ENCODE measurements at regions not wholly inside any gene's neighbourhood (a gene's known extent, or its start where the extent isn't known, plus 50 kb on each side); places are given as distances from the start of the nearest gene placed in this dataset.

DNA sequence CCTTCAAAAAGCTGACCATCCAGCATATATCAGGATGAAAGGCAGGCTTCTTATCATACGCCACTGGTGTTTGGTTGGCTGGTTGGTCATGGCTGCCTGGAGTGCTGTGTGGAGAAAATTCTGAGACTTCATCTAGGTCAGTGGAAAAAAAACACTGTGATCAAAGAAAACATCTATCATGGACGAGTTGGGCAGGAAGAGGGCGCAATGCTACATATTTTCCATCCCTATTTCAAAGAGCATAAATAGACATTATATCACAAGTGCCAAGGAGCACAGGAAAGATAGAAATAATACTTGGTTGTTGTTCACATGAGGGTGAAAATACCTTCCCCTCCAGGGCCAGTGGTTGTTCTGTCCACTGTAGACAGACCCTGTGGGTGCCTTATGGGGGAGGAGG, 128.4 kb upstream of the PLPP4 start:
- H3K9me3 ChIP-seq (ENCODE audit: control insufficient read depth, insufficient read depth, low read length), result no peaks in the 10 kb centered on the region
- no peaks in the 10 kb centered on the region for H3K36me3 ChIP-seq (ENCODE audit: control insufficient read depth, low read length)
- no peak overlapping the region for H3K4me2 ChIP-seq (ENCODE audit: low read length)
- H3K9me2 ChIP-seq (replicated peaks; ENCODE audit: control insufficient read depth, low read length), result no peaks in the 10 kb centered on the region
- H3K4me1 ChIP-seq (ENCODE audit: control insufficient read depth, low read length), result no peaks in the 10 kb centered on the region
- H3F3A ChIP-seq (ENCODE audit: control insufficient read depth, insufficient read depth), result no peaks in the 10 kb centered on the region
- no peak overlapping the region for H3K4me3 ChIP-seq (ENCODE audit: low read length)
- no peaks in the 10 kb centered on the region for H3K27me3 ChIP-seq (ENCODE audit: control insufficient read depth, low read length)
- H3K79me2 ChIP-seq (ENCODE audit: control insufficient read depth, low read length), result no peaks in the 10 kb centered on the region
- no peaks in the 10 kb centered on the region for H4K20me1 ChIP-seq (ENCODE audit: control insufficient read depth, insufficient read depth, low read depth, low read length)
- H3K27ac ChIP-seq (ENCODE audit: low read depth, low read length), result no peak overlapping the region
- TF ChIP-seq, protein P1, sequence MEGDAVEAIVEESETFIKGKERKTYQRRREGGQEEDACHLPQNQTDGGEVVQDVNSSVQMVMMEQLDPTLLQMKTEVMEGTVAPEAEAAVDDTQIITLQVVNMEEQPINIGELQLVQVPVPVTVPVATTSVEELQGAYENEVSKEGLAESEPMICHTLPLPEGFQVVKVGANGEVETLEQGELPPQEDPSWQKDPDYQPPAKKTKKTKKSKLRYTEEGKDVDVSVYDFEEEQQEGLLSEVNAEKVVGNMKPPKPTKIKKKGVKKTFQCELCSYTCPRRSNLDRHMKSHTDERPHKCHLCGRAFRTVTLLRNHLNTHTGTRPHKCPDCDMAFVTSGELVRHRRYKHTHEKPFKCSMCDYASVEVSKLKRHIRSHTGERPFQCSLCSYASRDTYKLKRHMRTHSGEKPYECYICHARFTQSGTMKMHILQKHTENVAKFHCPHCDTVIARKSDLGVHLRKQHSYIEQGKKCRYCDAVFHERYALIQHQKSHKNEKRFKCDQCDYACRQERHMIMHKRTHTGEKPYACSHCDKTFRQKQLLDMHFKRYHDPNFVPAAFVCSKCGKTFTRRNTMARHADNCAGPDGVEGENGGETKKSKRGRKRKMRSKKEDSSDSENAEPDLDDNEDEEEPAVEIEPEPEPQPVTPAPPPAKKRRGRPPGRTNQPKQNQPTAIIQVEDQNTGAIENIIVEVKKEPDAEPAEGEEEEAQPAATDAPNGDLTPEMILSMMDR (IDR thresholded peaks at IDR 0.05; ENCODE audit: low read depth, low read length, poor library complexity, severe bottlenecking), result no peak
- TF ChIP-seq EZH2phosphoT487 (IDR thresholded peaks at IDR 0.05; ENCODE audit: borderline replicate concordance, low read length), result no peak

DNA sequence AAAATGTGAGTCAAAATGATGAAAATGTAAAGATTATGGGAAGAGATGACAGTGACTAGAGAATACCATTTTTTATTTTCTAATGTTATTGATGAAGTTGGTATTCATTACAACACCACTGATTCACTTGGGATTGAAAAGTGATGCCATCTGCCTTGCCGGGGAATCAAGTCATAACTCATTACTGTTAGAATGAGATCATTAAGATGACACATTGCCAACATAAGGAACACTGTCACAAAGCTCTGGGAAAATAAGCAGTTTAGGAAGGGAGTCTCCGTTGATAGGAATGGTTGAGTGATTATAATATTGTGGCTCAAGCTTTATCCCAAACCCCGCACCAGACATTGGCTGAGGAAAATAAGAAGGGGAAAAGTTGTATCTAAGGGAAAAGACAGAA, 121.5 kb upstream of the PLPP4 start:
- no peak for TF ChIP-seq EZH2phosphoT487 (IDR thresholded peaks at IDR 0.05; ENCODE audit: borderline replicate concordance, low read length)
- TF ChIP-seq, protein P1 (IDR thresholded peaks at IDR 0.05; ENCODE audit: low read depth, low read length, poor library complexity, severe bottlenecking), result no peak
- H3K9me2 ChIP-seq (replicated peaks; ENCODE audit: control insufficient read depth, low read length), result no peaks in the 10 kb centered on the region
- no peaks in the 10 kb centered on the region for H3K36me3 ChIP-seq (ENCODE audit: control insufficient read depth, low read length)
- H3K79me2 ChIP-seq (ENCODE audit: control insufficient read depth, low read length), result no peaks in the 10 kb centered on the region
- no peak overlapping the region for H3K4me3 ChIP-seq (ENCODE audit: low read length)
- H3K4me2 ChIP-seq (ENCODE audit: low read length), result no peak overlapping the region
- no peaks in the 10 kb centered on the region for H3K27me3 ChIP-seq (ENCODE audit: control insufficient read depth, low read length)
- no peak overlapping the region for H3K27ac ChIP-seq (ENCODE audit: low read depth, low read length)
- no peaks in the 10 kb centered on the region for H3F3A ChIP-seq (ENCODE audit: control insufficient read depth, insufficient read depth)
- no peaks in the 10 kb centered on the region for H4K20me1 ChIP-seq (ENCODE audit: control insufficient read depth, insufficient read depth, low read depth, low read length)
- H3K4me1 ChIP-seq (ENCODE audit: control insufficient read depth, low read length), result no peaks in the 10 kb centered on the region
- no peaks in the 10 kb centered on the region for H3K9me3 ChIP-seq (ENCODE audit: control insufficient read depth, insufficient read depth, low read length)

DNA sequence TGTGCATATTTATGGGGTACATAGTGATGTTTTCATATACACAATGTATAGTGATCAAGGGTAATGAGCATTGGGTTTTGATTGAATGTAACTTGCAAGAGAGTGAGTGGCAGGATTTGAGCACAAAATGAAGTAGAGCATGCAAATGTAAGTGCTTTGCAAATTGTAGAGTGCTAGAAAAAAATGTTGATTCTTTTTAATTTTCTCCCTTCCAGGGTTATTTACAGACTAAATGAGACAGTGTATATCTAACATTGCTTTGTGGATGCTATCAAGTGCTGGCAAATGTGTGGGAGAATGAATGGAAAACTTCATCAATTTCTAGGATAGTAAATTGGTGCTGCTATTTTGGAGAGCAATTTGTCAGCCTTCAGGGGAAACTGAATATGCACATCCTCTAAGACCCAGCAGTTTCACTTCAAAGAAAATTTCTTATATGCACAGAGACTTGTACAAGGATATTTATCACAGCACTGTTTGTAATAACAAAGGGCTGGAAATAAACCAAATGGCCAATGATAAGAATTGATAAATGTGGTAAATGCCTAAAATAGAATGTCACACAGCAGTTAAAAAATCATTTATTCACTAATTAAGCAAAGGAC, 120.6 kb upstream of the PLPP4 start:
- Histone ChIP-seq H3K79me2 (ENCODE audit: control insufficient read depth, low read length) (no peaks in the 10 kb centered on the region), H3K4me2 (ENCODE audit: low read length) (no peak overlapping the region), H3K27ac (ENCODE audit: low read depth, low read length) (no peak overlapping the region), H4K20me1 (ENCODE audit: control insufficient read depth, insufficient read depth, low read depth, low read length) (no peaks in the 10 kb centered on the region), H3K4me1 (ENCODE audit: control insufficient read depth, low read length) (no peaks in the 10 kb centered on the region), H3K9me3 (ENCODE audit: control insufficient read depth, insufficient read depth, low read length) (no peaks in the 10 kb centered on the region), H3K27me3 (ENCODE audit: control insufficient read depth, low read length) (no peaks in the 10 kb centered on the region), H3F3A (ENCODE audit: control insufficient read depth, insufficient read depth) (no peaks in the 10 kb centered on the region), H3K4me3 (ENCODE audit: low read length) (no peak overlapping the region), H3K36me3 (ENCODE audit: control insufficient read depth, low read length) (no peaks in the 10 kb centered on the region), H3K9me2 (replicated peaks; ENCODE audit: control insufficient read depth, low read length) (no peaks in the 10 kb centered on the region)
- TF ChIP-seq, protein P1 (IDR thresholded peaks at IDR 0.05; ENCODE audit: low read depth, low read length, poor library complexity, severe bottlenecking), result no peak
- no peak for TF ChIP-seq EZH2phosphoT487 (IDR thresholded peaks at IDR 0.05; ENCODE audit: borderline replicate concordance, low read length)
